CMK (cell line): ENCODE measurements at regions not wholly inside any gene's neighbourhood (a gene's known extent, or its start where the extent isn't known, plus 50 kb on each side); places are given as distances from the start of the nearest gene placed in this dataset.
"Not testable (repeated sequence)": the region's sequence is repeated elsewhere in the genome, so short reads cannot be mapped to it uniquely, and the experiment has no call there.

Experiments used
- DNase-seq: peaks from one replicate; pipeline ENCODE4 v3.0.0-alpha.2; 2010; ENCODE audit warnings: low read depth

- DNase-seq: no peak
These were observed 788.4 kb downstream of the TSN start for GRCh38 chr2:122543815-122544214.

DNA sequence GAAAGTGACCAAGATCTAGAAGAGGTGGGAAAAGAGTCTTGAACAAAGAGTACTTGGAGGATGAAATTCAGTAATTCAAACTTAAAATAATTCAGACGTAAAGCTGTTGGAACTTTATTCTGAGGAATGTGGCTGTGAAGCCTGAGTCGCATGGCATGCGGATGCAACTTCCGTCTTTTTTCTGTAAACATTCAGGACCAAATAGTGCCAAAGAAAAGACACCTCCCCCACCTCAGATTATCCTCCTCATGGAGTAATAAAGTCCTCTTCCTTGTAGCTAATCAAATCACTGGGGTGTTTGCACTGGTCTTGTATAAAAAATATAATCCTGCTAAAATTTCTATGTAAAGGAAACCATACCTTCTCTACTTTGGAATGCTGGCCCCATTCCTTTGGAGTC lies 790.4 kb downstream of the TSN start:
- DNase-seq: no peak

DNA sequence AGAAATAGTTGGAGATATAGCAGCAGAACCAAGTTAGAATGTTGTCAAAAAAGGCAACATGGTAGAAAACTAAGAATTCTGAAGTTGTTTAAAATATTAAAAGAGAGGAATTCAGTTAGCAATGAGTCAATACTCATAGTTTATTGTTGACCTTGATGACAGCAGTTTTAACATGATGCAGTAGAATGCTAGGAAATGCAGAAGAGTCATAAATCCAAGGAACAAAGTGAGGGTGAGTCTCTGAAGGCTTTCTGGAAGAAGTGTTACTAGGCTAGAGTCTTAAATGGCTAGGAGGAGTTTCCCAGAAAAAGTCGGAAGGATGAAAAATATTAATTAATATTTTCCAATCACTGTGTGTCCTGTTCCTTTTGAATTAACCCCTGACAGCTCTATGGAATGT lies 807.3 kb downstream of the TSN start:
- DNase-seq: no peak

DNA sequence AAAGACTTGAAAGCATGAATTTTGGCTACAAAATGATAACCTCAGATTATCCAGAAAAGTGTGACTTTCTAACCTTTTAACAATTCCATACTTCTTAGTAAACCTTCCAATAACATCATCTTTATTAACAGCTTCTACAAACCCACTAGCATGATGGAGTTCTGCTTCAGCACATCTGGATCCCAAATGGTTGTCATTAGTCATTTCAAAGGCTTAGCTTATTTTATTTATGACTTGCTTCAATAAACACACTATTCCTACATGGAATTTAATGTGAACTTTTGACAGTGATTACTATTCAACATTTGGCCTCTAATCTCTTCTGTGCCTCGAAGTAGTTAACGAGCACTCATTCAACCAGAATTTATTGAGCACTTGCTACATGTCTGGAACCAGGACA lies 808.3 kb downstream of the TSN start:
- no peak for DNase-seq

DNA sequence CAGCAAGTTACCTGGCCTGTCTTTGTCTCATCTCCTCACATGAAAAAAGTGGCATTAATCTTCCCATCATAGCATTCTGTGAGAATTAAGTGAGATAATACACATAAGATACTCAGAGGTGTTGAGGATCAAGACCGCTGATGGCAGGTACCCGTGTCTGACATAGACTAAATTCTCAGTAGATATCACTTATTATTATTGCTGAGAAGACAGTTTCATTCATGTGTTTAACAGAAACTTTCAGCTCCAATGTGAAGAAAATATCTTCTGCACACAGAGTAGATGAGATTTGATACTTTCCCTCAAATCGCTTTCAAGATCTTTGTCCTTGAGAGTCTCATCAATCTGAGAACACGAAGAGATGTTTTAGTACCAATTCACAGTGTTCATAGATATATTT lies 809.4 kb downstream of the TSN start:
- DNase-seq: no peak

DNA sequence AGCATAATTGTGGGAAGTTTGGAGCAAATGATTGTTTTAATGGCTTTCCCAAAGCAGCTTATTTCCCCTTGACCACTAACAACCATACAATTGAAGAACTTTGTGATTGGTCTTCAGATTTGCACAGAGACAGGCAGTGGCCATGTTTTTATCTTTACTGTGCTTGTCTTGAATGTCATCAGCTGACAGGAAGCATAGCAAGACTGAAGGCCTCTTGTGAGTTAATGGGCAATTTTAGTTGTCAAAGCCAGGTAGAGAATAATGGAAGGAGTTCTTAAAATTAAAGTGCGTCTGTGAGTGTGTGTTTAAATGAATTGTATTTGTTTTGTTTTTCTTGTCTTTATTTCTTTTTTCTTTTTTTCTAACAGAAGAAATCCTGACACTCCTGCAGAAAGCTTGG lies 809.9 kb downstream of the TSN start:
- no peak for DNase-seq

DNA sequence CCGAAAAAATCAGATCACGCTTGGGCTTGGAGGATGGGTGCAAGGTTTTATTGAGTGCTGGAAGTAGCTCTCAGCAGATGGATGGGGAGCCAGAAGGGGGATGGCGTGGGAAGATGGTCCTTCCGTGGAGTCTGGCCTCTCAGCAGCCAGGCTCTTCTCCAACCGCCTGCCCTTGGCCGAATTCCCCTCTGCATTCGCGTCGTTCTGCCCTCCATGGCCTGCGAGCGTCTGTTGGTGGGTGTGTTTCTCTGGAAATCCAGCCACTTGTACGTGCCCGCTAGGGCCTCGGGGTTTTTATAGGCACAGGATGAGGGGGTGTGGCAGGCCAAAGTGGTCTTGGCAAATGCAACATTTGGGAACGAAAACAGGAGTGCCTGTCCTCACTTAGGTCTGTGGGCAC lies 815.2 kb downstream of the TSN start:
- no peak for DNase-seq

GRCh38 chr2:122571471-122571870 lies 816.0 kb downstream of the TSN start:
- not testable (repeated sequence) for DNase-seq

DNA sequence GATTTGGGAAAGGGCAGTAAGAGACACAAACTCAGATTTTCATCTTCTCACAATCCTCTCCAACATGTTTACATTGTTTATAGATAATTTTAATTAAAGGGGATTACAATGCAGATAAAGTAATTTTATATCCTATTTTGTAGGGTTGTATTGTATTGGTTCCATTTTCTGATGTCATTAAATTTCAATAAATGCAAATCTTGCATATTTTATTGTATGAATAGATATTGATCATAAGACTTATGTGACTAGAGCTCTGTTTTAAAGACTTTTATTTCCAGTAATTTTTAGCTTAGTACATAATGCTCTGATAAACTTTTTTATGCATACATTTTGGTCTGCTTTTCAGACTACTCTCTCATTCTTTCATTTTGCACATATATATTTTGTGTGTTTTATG lies 819.6 kb downstream of the TSN start:
- no peak for DNase-seq

- DNase-seq: no peak
These were observed 827.9 kb downstream of the TSN start for GRCh38 chr2:122583159-122583917.

DNA sequence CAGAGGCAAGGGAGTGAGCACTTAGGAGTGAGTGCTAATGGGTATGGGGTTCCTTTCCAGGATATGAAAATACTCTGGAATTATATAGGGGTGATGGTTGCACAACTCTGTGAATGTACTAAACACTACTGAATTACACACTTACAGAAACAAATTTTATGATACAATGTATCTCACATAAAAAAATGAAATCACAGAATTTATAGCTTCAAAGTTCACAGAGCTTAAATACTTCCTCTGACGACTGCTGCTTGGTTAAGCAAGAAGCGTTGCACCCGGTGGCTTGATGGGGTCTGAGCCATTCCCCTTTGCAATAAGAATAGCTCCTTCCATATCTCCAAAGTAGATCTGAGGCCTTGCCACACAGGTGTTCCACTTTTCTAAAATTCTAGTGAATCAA lies 835.1 kb downstream of the TSN start:
- DNase-seq: no peak

DNA sequence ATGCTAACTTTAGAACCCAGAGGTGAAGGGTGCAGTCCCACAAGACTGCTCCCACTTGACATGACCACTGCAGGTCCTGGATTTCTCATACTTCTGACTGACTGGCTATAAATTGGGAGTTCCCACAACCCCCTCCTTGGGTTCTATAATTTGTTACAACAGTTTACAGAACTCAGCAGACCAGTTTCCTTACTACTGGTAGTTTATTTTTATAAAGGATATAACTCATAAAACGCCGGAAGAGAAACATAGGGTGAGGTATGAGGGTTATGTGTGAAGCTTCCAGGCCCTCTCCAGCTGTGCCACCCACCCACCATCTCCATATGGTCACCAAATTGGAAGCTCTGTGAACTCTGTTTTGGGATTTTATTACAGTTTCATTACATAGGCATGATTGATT lies 839.6 kb downstream of the TSN start:
- DNase-seq: no peak

- no peak for DNase-seq
These were observed 841.1 kb downstream of the TSN start for GRCh38 chr2:122596598-122596997.

DNA sequence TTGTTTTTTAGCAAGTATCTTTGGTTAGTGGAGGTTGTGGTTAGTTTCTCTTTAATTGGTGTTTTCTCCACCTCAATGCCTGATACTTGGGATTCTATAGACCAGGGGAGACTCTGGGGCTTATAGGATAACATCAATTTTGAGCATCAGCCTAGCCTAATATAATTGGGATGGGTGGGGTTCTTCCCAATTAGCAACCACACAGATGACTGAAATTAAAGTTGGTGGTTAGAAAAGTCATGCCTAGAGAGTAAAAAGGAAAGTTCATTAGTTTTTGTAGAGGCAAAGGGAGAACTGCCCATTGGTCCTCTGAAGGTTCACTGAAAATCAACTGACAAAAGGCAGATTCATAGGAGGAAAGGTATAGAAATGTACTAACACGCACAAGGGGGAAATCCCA lies 843.3 kb downstream of the TSN start:
- DNase-seq: no peak

GRCh38 chr2:122610948-122611609 lies 855.6 kb downstream of the TSN start:
- no peak for DNase-seq

GRCh38 chr2:122622934-122623333 lies 867.5 kb downstream of the TSN start:
- DNase-seq: no peak

DNA sequence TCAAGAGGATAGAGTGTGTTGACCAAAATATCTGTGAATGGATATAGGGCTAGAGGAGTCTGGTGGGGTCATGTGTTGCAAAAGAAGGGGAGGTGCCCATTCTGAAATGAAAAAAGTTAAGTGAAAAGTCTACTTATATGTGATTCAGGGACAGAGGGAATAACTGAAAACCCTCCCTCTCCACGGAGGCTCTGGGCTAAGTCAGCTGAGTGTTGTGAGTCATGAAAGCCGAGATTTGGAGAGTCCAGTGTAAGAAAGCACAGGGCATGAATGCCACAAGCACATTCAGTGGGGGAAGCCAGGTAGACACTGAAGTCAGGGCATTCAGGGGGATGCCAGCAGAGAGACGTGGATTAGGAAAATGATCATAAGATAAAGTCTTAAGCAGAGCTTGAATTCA lies 871.9 kb downstream of the TSN start:
- DNase-seq: no peak

DNA sequence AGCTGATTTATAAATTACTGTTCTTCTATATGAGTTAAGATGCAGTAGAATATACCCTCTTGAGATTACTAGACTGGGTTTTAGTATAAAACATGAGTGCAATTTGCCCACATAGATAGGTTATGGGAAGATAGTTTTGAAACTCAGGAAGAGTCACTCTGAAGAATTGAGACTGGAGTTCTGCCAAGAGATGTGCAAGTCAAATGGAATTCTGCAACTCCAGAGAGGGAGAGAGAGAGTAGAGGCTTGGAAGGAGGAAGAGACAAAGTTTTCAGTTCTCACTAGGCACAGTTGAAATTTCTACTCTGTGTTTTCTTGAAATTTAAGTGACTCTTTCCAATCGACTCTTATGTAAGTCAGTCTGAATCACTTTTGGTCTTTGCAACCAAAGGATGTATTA lies 878.8 kb downstream of the TSN start:
- DNase-seq: no peak

- no peak for DNase-seq
These were observed 879.5 kb downstream of the TSN start for GRCh38 chr2:122634920-122635319.

GRCh38 chr2:122635686-122636085 lies 880.2 kb downstream of the TSN start:
- no peak for DNase-seq

DNA sequence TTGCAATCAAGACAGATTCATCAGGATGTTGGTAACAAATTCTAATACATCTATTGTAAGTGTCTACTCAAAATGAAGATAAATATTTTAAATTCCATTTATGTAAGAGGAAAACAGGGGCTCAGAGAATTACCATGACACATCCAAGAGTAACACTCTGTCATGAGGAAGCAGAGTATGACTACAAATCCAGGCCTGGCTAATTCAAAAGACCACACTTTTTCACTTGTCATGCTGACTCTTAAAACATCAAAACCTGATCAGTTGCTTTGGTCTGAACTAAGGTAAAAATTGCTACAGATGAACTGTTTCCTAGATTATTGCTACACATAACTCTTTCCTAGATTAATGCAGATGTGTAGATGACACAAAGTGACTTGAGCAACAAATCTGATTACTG lies 880.6 kb downstream of the TSN start:
- no peak for DNase-seq

GRCh38 chr2:122639176-122639575 lies 883.7 kb downstream of the TSN start:
- DNase-seq: no peak

GRCh38 chr2:122639711-122640110 lies 884.3 kb downstream of the TSN start:
- no peak for DNase-seq

GRCh38 chr2:122643725-122644329 lies 888.4 kb downstream of the TSN start:
- DNase-seq: no peak
